ENCODE measurements at regions not wholly inside any gene's neighbourhood (a gene's known extent, or its start where the extent isn't known, plus 50 kb on each side); places are given as distances from the start of the nearest gene placed in this dataset.
"Not testable (repeated sequence)": the region's sequence is repeated elsewhere in the genome, so short reads cannot be mapped to it uniquely, and the experiment has no call there.

DNA sequence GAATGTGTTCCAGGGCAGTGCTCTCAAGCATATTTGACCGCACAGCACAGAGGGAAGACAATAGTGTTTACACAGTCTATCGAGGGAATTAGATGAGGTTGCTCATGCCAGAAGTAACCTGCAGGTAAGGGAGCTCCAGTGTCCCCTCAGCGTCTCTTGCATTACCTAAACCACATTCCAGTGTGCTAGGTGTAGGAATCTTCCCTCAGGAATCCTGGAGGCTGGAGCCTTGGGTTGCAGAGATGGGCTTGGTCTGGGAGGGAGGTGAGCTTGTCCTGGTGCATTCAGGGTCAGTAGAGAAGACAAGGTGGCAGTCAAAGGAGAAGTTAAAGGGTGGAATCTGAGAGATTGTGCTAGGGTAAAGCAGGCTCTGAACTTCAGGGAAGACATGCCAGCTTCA is 56.3 kb downstream of the SOX14 start:
- H3K36me3 Mint-ChIP-seq (ENCODE audit: low read depth): no peaks in the 10 kb centered on the region
- CTCF ChIA-PET: no interaction called here

GRCh38 chr3:137835096-137835495 is 71.0 kb downstream of the SOX14 start:
- ChIA-PET POLR2A (interaction anchor here (0.5 kb wide), 1 partner anchor 78 kb away, joined by 10 read pairs; no protein-coding TSS in a partner anchor), CTCF (no interaction called here)
- peaks cover 8% of the 10 kb centered on the region for H3K27me3 Mint-ChIP-seq
- no peaks in the 10 kb centered on the region for H3K36me3 Mint-ChIP-seq (ENCODE audit: low read depth)
- peaks cover 7% of the 10 kb centered on the region for H3K9me3 Mint-ChIP-seq
- no peak for DNase-seq
- H3K27ac Mint-ChIP-seq: no peak overlapping the region
- no peaks in the 10 kb centered on the region for H3K4me1 Mint-ChIP-seq
- H3K4me3 Mint-ChIP-seq: no peak overlapping the region

More for the DNA sequence above, 56.3 kb downstream of the SOX14 start:
- POLR2A ChIA-PET: no interaction called here
- Mint-ChIP-seq H3K27me3 (no peaks in the 10 kb centered on the region), H3K4me3 (no peak overlapping the region), H3K4me1 (no peaks in the 10 kb centered on the region), H3K27ac (no peak overlapping the region), H3K9me3 (no peaks in the 10 kb centered on the region)
- no peak for DNase-seq

GRCh38 chr3:137845194-137845593 is 81.1 kb downstream of the SOX14 start:
- POLR2A ChIA-PET: no interaction called here
- no peaks in the 10 kb centered on the region for H3K4me1 Mint-ChIP-seq
- H3K36me3 Mint-ChIP-seq (ENCODE audit: low read depth): no peaks in the 10 kb centered on the region
- no peak for DNase-seq
- H3K27ac Mint-ChIP-seq: no peak overlapping the region
- CTCF ChIA-PET: no interaction called here
- no peak overlapping the region for H3K4me3 Mint-ChIP-seq
- no peaks in the 10 kb centered on the region for H3K9me3 Mint-ChIP-seq
- H3K27me3 Mint-ChIP-seq: no peaks in the 10 kb centered on the region

GRCh38 chr3:137845666-137846065 is 81.6 kb downstream of the SOX14 start:
- Mint-ChIP-seq H3K4me3 (no peak overlapping the region), H3K27ac (no peak overlapping the region), H3K9me3 (no peaks in the 10 kb centered on the region), H3K4me1 (no peaks in the 10 kb centered on the region), H3K36me3 (ENCODE audit: low read depth) (no peaks in the 10 kb centered on the region), H3K27me3 (no peaks in the 10 kb centered on the region)
- DNase-seq: no peak
- ChIA-PET CTCF (no interaction called here), POLR2A (no interaction called here)

DNA sequence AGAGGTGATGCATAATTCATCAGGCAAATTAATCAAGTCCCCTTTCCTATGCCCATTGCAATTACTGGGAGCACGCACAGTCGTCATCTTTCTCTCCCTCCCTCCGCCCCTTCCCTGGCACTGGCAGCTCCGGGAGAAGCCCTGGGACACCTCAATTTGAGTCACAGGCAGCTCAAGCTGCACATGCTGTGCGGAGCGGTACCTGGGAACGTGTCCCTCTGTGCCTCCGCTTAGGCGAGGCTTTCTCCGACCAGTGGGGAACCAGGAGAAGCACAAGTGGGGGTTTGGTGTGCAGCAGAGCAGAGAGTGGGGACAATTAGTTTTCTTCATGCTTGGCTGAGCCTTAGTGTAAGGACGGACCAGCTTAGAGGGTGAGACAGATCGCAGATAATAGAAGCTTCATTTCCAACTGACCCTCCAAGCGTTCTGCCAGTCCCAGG is 88.3 kb downstream of the SOX14 start:
- H3K9me3 Mint-ChIP-seq: no peaks in the 10 kb centered on the region
- no peak overlapping the region for H3K27ac Mint-ChIP-seq
- no peaks in the 10 kb centered on the region for H3K27me3 Mint-ChIP-seq
- ChIA-PET POLR2A (no interaction called here), CTCF (no interaction called here)
- no peak overlapping the region for H3K4me3 Mint-ChIP-seq
- DNase-seq: no peak
- no peaks in the 10 kb centered on the region for H3K36me3 Mint-ChIP-seq (ENCODE audit: low read depth)
- H3K4me1 Mint-ChIP-seq: no peaks in the 10 kb centered on the region

DNA sequence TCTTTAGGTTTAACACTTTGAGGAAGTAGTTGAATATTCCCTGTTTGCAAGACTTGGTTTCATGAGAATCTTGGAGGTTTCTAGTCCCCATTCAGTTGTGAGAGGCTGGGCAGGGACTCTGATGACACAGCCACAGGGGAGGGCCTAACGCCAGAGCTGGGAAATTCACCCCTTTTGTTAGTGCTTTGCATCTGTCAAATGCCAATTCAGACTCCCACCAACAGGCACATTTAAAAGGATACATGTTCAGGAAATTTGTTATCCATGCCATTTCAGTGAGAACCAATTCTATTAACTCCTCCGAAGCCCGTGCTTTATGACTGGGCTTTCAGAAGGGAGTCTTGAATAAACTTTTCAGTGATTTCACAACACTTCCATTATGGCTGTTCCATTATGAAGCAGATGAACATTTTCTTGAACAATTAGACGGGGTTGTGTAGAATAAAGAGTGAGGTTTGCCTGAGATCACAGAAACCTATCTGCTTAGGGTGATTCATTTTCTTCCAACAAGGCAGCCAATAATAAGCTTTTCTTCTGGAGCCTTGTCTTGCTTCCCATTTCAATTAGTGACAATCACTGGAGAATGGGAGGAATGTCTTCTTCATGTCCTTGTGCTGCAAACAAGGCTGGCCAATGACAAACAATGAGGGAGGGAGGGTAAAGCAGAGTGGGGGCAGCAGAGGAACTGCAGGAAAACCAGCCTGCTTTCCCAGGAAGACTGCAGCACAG is 90.6 kb downstream of the SOX14 start:
- H3K27me3 Mint-ChIP-seq: no peaks in the 10 kb centered on the region
- POLR2A ChIA-PET: no interaction called here
- no peaks in the 10 kb centered on the region for H3K4me1 Mint-ChIP-seq
- CTCF ChIA-PET: no interaction called here
- H3K36me3 Mint-ChIP-seq (ENCODE audit: low read depth): no peaks in the 10 kb centered on the region
- no peak overlapping the region for H3K4me3 Mint-ChIP-seq
- no peak overlapping the region for H3K27ac Mint-ChIP-seq
- H3K9me3 Mint-ChIP-seq: no peaks in the 10 kb centered on the region
- DNase-seq: no peak

DNA sequence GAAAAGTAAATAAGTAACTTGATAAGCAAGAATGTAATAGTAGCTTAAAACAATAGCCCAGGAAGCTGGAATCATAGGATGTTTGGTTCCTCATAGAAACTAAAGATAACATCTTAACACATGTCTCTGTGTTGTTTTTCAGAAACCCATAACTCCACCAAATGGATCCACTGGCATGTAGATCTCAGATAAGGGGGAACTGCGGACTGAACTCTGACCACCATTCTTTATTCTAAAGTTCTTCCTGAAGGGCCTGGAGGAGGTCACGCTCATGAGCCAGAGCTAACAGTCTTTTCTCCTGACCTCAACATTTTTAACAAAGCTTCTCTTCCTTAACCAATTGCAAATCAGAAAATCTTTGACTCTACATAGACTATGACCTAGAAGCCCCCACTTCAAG is 101.9 kb downstream of the SOX14 start:
- POLR2A ChIA-PET: no interaction called here
- H3K4me3 Mint-ChIP-seq: no peak overlapping the region
- H3K27me3 Mint-ChIP-seq: no peaks in the 10 kb centered on the region
- CTCF ChIA-PET: no interaction called here
- no peak overlapping the region for H3K27ac Mint-ChIP-seq
- no peaks in the 10 kb centered on the region for H3K36me3 Mint-ChIP-seq (ENCODE audit: low read depth)
- no peaks in the 10 kb centered on the region for H3K4me1 Mint-ChIP-seq
- no peak for DNase-seq
- H3K9me3 Mint-ChIP-seq: no peaks in the 10 kb centered on the region

DNA sequence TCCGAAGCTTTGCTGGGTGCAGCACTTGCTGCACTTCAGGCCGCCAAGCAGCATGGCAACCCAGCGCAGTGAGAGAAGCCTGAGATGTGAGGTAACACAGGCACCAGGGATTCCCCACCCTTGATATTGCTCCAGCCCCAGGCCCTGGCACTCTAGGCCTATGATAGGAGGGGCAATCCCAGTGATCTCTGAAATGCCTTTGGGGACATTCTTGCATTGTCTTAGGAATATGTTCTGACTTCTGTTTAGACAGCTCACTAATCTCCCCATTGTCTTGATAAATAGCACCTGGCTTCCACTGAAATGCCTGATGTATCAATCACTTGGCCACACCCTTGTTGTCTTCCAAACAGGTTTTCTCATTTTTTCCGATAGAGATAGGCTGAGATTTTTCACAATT is 102.8 kb downstream of the SOX14 start:
- ChIA-PET POLR2A (no interaction called here), CTCF (no interaction called here)
- H3K27ac Mint-ChIP-seq: no peak overlapping the region
- peaks cover 4% of the 10 kb centered on the region for H3K9me3 Mint-ChIP-seq
- no peaks in the 10 kb centered on the region for H3K4me1 Mint-ChIP-seq
- H3K36me3 Mint-ChIP-seq (ENCODE audit: low read depth): no peaks in the 10 kb centered on the region
- H3K27me3 Mint-ChIP-seq: no peaks in the 10 kb centered on the region
- DNase-seq: no peak
- H3K4me3 Mint-ChIP-seq: no peak overlapping the region

DNA sequence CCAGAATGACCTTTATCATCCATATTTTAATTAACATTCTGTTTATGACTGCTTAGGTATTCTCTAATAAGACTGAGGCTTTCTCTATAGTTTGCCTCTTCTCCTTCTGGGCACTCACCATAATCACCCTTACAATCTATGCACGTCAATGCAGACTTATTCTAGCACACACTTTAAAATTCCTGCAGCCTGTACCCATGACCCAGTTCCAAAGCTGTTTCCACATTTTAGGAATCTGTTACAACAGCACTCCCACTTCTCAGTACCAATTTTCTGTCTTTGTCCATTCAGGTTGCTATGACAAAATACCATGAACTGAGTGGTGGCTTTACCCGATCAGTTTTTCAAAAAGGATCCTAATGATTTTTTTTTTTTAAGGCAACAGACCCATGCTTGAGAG is 103.5 kb downstream of the SOX14 start:
- Mint-ChIP-seq H3K36me3 (ENCODE audit: low read depth) (no peaks in the 10 kb centered on the region), H3K4me3 (no peak overlapping the region), H3K27me3 (no peaks in the 10 kb centered on the region), H3K27ac (no peak overlapping the region), H3K9me3 (peaks cover 4% of the 10 kb centered on the region), H3K4me1 (no peaks in the 10 kb centered on the region)
- CTCF ChIA-PET: no interaction called here
- no peak for DNase-seq
- POLR2A ChIA-PET: no interaction called here

- ChIA-PET CTCF (no interaction called here), POLR2A (no interaction called here)
- no peaks in the 10 kb centered on the region for H3K4me1 Mint-ChIP-seq
- no peak overlapping the region for H3K27ac Mint-ChIP-seq
- no peak for DNase-seq
- peaks cover 7% of the 10 kb centered on the region for H3K9me3 Mint-ChIP-seq
- no peaks in the 10 kb centered on the region for H3K27me3 Mint-ChIP-seq
- H3K36me3 Mint-ChIP-seq (ENCODE audit: low read depth): no peaks in the 10 kb centered on the region
- no peak overlapping the region for H3K4me3 Mint-ChIP-seq
These were observed 104.9 kb downstream of the SOX14 start for GRCh38 chr3:137869022-137869421.

GRCh38 chr3:137872589-137872988 is 108.5 kb downstream of the SOX14 start:
- DNase-seq; H3K4me1 Mint-ChIP-seq; H3K27me3 Mint-ChIP-seq; H3K4me3 Mint-ChIP-seq; CTCF ChIA-PET; POLR2A ChIA-PET; H3K9me3 Mint-ChIP-seq; H3K36me3 Mint-ChIP-seq (ENCODE audit: low read depth); H3K27ac Mint-ChIP-seq: not testable (repeated sequence)

DNA sequence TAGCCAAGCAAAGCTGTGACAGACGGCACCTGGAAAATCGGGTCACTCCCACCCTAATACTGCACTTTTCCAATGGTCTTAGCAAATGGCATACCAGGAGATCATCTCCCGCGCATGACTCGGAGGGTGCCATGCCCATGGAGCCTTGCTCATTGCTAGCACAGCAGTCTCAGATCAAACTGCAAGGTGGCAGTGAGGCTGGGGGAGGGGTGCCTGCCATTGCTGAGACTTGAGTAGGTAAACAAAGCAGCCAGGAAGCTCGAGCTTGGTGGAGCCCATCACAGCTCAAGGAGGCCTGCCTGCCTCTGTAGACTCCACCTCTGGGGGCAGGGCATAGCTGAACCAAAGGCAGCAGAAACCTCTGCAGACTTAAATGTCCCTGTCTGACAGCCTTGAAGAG is 113.1 kb upstream of the CLDN18 start:
- CTCF ChIA-PET; H3K9me3 Mint-ChIP-seq; H3K4me1 Mint-ChIP-seq; H3K36me3 Mint-ChIP-seq (ENCODE audit: low read depth); H3K27me3 Mint-ChIP-seq; H3K27ac Mint-ChIP-seq; H3K4me3 Mint-ChIP-seq; DNase-seq: not testable (repeated sequence)
- POLR2A ChIA-PET: interaction anchor here (0.7 kb wide), 1 partner anchor 1141 kb away, joined by 5 read pairs; no protein-coding TSS in a partner anchor

- DNase-seq: no peak
- Mint-ChIP-seq H3K27me3 (no peaks in the 10 kb centered on the region), H3K9me3 (peaks cover 4% of the 10 kb centered on the region), H3K4me3 (no peak overlapping the region), H3K36me3 (ENCODE audit: low read depth) (no peaks in the 10 kb centered on the region), H3K4me1 (no peaks in the 10 kb centered on the region), H3K27ac (no peak overlapping the region)
- CTCF ChIA-PET: no interaction called here
- POLR2A ChIA-PET: no interaction called here
These were observed 102.8 kb upstream of the CLDN18 start for GRCh38 chr3:137906985-137907649.

GRCh38 chr3:137924628-137925027 is 85.3 kb upstream of the CLDN18 start:
- H3K4me3 Mint-ChIP-seq: no peak overlapping the region
- H3K4me1 Mint-ChIP-seq: no peaks in the 10 kb centered on the region
- no peak for DNase-seq
- H3K36me3 Mint-ChIP-seq (ENCODE audit: low read depth): no peaks in the 10 kb centered on the region
- CTCF ChIA-PET: no interaction called here
- no peak overlapping the region for H3K27ac Mint-ChIP-seq
- POLR2A ChIA-PET: no interaction called here
- H3K27me3 Mint-ChIP-seq: peaks cover 5% of the 10 kb centered on the region
- H3K9me3 Mint-ChIP-seq: no peaks in the 10 kb centered on the region

All from activated CD4-positive, alpha-beta T cell treated with anti-CD3 and anti-CD28 coated beads, Interleukin-2, amount 10 ng/mL, durations not matched to agents 7 days and 5 days (primary cell).